ENCODE measurements at regions not wholly inside any gene's neighbourhood (a gene's known extent, or its start where the extent isn't known, plus 50 kb on each side); places are given as distances from the start of the nearest gene placed in this dataset.

DNA sequence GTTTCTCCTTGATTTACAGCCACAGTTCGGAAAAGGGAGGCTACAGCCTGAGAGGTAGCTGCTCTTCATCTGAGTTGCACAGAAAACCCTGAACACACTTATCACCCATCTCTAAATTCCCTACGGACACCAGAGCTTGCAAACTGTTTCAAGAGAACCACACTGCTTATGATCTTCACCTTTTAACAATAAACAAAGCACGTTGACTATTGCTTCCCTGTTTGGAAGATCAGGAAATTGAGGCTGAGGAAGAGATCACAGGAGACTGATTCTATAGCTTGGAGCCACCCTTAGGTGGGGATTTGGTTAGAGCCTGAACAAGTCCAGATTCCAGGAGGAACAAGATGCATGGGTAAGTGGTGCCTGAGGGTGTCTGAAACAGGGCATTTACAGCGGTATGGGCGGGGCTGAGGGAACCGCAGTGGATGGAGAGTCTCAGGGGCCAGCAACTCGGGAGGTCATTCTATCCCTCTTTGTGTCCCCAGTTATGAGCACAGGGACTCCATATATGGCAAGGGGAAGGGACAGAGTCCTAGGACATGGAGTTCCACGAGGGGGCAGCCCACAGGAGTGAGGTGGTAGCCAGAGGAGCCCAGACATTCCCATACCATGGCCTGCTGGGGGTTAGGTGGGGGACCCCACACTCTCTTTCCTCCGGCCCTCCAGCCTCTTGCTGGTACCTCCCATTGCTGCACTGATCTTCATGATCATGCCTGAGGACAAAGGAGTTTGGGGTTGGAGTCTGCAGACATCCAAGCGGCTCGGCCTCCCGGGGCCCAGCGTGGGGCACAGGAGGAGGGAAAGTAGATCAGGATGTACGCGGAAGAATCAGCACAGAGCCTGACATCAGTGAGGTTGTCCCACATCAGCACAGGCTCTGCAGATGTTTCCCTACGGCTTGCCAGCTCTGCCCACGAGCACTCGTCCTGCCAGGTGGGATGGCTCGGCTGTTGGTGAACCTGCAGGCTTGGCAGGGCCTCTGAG is 162.3 kb upstream of the ZNF536 start:
- intact Hi-C loops (cut with micrococcal nuclease), result no loop called here

DNA sequence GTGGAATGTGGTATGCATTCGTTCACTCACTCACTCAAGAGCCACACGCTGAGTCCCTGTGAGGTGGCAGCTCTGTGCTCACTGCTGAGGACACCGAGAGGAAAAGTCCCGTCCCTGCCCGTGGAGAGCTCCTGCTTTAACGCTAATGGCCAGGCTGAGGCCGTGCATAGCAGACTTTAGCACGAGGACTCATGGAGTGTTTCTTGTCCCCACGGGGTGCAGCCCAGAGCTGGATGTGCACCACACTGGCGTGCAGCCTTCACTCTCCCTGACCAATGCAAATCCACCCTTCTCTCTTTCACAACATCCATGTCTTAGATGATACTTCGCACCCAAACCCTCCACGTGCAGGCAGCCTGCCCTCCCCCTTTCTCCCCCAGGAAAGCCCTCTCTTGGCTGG is 159.6 kb upstream of the ZNF536 start:
- intact Hi-C loops (cut with micrococcal nuclease), result no loop called here

DNA sequence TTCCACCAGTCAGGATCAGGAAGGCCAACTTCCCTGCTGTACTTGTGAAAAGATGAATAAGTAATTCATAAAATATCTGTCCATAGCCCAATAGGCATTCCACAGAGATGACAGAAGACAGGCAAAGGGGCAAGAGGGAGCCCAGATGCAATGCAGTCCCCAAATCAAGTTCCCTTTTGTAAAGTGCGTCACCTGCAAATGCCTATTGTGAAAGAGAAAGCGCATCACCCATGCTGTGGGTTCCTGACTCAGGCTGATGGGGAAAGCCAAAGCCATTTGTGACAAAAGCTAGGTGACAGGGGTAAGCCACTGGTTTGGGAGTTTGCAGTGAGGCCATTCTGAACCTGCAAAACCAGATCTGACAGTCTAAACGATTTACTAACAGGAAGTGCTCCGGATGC is 157.5 kb upstream of the ZNF536 start:
- intact Hi-C loops (cut with micrococcal nuclease), result no loop called here

DNA sequence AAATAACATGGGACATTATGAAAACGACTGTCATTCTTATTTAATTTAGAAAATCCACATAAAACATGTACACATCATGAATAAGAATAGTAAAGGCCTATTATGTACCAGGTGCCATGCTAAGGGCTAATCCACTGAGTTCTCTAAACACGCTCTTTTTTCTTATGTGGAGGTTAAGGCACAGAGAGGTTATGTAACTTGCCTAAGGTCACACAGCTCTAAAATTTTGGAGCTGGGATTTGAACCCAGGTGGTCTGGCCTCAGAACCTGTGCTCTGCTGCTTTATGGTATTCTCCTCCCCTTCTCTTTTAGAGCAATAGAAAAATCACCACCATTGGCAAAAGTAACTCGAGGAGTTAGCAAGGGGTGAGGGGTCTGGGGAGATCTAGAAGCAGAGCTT is 156.9 kb upstream of the ZNF536 start:
- intact Hi-C loops (cut with micrococcal nuclease), result no loop called here

DNA sequence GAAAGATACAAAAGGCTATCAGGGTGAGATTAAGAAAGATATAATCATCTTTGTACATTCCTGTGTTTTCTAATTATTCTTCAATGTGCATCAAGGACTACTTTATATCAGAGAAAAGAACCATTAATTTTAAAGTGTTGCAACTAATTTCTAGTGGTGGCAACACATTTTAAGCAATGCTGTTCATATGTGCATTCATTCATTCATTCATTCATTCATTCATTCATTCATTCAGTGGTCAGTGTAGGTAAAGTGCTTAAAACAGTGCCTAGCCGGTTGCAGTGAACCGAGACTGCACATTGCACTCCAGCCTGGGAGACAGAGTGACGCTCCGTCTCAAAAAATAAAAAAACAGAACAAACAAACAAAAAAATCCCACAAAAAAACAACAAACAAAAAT is 155.7 kb upstream of the ZNF536 start:
- intact Hi-C loops (cut with micrococcal nuclease), result no loop called here

DNA sequence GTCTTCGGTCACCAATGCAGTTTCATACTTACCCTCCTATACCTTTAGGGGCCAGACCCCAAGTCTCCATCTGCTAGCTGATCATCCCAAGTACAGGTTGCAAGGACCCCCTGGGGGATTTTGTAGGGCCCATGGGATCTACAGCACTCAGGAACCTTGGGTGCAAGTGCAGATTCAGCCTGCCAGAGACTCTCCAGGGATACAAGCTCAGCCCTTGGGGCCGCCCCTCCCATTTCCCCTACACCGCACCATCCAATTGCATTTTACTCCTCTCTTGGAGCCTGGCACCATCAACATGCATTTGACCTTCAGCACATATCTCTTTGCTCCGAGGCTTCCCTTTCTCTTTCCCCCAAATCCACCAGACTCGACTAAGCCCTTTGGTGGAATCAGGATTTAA is 154.7 kb upstream of the ZNF536 start:
- intact Hi-C loops (cut with micrococcal nuclease), result no loop called here

DNA sequence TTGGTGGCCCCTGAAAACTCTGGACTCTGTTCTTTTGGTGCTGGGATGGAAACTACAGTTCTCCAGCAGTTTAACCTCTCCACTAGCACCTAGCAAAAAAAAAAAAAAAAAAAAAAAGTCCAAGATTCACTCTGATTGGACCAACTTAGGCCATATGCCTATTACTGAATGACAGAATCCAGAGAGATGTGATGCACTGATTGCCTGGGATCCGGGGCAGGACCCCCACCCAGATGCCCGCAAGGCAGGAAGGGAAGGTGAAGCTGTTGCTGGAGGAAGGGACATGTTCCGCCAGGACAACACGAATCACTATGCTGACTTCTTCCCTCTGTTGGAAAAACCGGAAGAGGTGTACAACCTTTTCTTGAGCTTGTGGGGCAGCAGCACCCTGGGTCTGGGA is 152.5 kb upstream of the ZNF536 start:
- intact Hi-C loops (cut with micrococcal nuclease), result no loop called here

DNA sequence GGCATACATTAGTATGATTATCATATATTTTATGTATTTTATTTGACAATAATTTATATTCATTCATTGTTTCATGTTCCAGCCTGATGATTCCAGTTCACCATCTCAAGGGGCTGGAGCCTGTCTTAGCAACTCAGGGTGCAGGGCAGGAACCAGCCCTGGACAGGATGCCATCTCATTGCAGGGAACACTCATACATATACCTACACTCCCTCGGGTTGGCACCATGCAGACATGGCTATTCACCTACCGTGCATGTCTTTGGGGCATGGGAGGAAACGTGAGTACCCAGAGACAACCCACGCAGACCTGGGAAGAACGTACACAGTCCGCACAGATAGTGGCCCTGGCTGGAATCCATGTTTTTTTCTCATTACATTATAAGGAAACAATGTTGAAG is 151.0 kb upstream of the ZNF536 start:
- intact Hi-C loops (cut with micrococcal nuclease), result no loop called here

DNA sequence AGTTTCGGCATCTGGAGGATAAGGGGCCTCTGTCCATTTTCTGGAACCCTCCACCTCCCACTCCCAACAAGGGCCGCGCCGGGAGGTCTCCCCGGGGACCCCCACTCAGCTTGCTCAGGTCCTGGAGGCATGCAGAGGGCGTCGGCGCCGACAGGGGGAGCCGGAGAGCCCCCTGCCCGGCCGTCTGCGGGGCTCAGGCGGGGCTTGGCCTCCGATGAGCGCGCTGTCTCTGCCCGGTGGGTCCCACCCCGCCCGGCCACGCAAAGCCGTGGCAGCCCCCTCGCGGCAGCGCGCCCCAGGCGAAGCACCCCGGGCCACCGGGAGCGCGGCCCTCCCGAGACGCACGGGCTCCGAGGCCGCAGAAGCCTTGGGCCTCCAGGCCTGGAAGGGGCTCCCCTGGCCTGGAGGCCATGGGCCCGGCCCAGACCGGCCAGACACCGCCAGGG is 149.7 kb upstream of the ZNF536 start:
- intact Hi-C loops (cut with micrococcal nuclease), result no loop called here

DNA sequence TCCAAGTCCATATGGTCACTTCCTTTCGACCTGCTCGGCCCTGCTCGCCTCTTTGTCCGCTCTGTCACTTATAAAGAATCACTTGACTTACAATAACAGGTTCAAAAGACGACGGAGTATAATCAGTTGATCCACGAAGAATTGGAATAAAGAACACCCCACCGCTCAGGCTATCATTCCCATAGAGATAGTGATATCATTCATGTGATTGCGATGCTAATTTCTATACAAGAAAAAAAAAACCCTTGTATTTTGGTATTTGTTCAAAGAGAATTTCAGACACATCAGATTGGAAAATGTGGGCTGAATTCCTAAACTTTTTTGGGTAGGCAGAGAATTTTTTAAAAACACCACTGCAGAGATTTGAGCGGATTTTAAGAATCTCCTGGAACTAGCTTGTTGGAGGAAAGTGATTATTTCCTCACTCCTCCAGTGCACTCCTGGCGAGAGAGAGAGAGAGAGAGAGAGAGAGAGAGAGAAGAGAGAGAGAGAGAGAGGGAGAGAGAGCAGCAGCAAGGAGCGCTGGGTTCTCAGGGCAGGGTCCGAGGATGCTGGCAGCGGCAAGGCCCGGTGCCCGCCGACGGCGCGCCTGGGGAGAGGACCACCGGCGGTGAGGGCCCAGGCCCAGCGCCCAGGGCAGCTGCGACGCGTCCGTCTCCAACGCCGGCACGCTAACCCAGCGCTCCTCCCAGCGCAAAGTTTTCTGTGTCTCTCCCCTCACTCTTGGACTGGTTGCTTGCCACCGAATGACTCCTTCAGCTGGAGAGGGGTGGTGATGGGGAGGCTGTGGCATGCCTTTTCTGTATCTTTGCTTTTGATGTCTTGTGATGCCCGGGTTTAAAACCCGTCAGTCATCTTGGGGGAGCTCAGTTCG is 149.0 kb upstream of the ZNF536 start:
- intact Hi-C loops (cut with micrococcal nuclease), result no loop called here

DNA sequence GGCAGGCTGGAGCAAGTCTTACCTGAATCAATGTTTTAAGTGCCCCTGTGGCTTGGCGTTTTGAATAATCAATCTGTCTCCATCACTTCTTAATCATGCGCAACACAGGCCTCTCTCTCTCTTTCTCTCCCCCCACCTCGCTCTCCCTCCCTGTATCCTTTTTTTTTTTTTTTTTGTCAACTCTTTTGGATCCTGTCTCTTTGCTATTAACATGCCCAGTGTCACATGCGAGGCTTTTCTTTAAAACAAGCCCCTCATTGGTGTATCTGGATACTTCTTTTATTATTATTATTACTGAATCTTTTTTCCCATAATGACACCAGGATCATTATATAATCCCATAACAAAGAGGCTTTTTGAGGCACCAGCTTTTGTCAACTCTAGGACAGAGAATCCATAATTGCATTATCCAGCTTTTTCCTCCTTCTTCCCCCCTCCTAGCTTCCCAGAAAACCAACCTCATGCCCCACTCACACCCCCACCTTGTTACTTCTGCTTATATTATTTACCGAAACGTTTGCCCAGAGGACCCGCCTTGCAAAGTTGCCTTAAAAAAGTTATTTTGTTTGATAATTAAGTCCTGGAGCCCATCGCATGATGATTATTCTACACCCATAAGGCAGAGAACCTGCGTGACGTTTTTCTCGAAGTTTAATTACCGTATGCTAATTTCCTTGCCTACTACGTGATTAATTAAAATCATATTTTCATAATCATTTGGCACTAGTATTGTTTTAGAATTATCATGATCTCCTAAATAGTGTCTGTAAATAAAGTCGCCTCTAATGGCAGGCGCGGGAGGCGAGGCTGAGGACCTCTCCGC is 148.1 kb upstream of the ZNF536 start:
- intact Hi-C loops (cut with micrococcal nuclease), result no loop called here

DNA sequence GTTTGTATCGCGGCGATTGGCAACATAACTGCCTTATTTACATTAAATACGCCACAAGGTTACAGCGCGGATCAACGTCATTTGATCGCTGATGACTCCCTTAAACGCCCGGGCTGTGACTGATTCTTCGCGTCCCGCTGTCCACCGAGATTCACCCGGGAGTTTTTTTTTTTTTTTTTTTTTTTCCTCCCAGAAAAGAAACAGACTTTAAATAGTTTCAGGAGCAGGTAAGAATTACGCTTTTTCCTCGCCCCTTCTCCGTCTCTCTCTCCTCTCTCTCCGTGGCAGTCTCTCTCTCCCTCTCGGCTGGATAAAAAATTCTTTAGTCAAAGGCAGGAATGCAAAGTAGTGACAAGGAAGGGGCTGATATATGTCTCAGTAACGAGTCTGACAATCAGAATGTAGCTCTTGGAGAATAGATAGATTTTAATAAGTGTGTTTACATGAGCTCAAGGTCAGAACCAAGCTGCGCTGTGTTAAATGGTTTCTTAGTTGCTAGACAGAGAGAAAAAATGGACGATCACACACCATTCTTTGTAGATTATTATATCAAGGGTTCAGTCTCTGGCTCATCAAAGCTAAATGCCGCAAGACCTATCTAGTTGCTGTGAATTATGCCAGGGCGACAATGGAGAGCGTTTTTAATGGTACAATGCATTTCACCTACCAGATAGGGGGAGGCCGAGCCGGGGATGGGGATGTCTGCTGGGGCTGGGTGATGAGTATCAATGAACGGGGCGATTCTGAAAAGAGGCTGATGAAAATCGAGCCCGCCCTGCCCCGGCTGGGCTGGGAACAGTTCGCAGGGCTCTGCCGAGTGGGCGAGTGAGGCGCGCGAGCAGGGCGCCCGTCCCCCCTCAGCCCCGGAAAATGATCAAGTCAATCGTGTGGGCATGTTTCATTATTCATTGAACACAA is 147.2 kb upstream of the ZNF536 start:
- intact Hi-C loops (cut with micrococcal nuclease), result loop anchor here (5.0 kb wide), 2 partner anchors 427 to 1127 kb away; no protein-coding TSS in a partner anchor

DNA sequence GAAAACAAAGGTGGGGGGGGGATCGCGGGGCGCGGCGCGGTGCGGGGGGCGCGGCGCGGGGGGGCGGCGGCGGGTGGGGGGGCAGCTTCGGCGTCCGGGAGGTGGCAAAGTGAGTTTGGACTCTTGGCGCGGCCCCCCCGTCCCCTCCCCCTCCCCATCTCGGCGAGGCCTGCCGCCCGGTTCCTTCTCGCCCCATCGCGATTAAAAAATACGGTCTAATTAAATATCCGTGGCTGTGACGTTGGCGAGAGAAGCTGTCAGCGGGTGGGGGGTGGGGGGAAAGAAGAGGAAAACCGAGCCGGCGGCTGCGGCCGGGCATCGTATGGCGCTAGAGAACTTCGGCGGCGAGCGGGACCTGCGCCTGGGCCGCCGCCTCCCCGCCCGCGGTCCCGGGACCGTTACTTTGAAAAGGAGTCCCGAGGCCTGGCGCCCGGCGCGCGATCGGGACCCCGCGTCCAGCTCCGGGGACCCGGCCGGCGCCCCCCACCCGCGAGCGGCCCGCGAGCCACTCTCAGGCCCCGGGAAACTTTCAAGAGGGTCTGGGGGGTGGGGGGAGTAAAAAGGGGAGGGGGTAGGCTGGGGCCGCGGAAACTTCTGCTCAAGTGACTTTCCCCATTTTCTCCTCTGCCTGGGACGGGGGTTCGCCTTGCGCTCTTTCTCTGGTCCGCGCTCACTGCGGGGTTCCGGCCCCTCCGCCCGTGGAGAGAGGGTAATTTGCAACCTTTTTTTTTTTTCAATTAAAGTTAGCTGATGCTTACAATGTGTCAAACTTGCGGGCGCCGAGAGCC is 146.3 kb upstream of the ZNF536 start:
- intact Hi-C loops (cut with micrococcal nuclease), result loop anchor here (5.0 kb wide), 2 partner anchors 426 to 1126 kb away; no protein-coding TSS in a partner anchor

DNA sequence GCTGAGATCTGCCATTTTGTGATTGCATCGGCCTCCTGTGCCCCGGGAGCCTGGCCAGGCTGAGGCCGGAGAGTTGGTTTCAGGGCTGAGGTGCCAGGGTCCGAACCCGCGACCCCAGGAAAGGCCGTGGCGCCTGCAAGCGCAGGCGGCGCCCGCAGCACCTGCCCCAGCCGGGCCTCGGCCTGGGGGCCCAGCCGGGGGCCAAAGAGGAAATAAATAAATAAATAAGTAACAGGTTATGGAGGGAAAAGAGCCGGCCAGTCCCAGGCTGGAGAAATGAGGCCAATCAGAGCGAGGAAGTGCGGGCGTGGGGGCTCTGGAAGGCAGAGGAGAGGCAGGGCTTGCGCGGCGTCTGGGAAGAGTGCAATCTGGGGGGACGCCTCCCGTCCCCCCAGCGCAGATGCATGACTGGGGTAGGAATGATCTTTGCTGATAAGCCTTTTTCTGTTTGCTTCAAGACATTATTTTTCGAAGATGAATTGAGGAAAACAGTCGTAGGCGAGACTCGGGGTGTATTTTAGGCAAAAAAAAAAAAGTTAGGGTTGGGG is 145.6 kb upstream of the ZNF536 start:
- intact Hi-C loops (cut with micrococcal nuclease), result loop anchor here (5.0 kb wide), 2 partner anchors 426 to 1126 kb away; no protein-coding TSS in a partner anchor

DNA sequence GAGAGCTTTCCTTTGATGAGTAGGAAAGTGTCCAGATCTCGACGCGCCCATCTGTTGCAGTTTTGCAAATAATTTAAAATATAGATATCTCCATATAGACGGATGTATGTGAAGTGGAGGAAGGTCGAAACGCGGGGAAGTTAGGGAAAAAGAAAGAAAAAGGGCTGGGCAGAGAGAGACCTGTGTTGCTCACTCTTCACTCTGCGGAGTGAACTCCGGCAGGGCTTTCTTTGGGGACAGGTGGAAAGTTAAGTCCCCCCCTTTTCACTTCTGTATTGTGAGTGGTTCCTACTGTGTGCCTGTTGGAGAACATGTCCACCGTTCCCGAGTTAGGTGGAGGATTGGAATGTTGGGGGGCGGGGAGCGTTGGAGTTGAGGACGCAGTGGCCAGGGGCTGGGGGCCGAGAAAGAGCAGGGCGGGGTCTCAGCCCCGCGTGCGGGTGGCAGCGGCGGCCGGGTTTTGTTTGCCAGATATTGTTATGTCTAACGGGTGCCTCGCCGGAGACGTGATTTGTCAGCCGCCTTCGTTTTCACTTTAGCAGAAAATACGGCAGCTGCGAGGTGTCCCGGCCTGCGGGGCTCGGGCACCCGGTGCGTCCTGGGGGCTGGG is 145.1 kb upstream of the ZNF536 start:
- intact Hi-C loops (cut with micrococcal nuclease), result loop anchor here (5.0 kb wide), 2 partner anchors 425 to 1125 kb away; no protein-coding TSS in a partner anchor

DNA sequence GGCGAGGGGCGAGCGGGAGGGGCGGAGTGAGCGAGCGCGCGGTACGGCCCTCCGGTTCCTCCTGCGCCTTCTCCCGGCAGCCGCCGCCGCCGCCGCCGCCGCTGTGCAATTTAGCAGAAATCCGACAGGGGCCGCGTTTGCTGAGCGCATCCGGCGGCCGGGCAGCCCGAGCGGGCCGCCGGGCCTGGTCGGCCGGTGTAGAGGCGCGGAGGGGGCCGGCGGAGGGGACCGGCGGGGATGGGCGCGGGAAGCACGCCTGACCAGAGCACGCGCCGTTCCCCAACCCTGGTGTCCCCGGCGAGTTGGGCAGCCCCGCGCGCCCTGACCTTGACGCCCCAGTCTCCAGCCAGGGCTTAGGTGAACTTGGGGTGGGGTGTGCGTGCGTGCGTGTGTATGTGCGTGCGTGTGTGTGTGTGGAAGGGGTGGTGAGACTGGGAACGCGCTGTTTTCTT is 144.5 kb upstream of the ZNF536 start:
- intact Hi-C loops (cut with micrococcal nuclease), result loop anchor here (2.0 to 5.0 kb wide), 3 partner anchors 425 to 1125 kb away; no protein-coding TSS in a partner anchor

DNA sequence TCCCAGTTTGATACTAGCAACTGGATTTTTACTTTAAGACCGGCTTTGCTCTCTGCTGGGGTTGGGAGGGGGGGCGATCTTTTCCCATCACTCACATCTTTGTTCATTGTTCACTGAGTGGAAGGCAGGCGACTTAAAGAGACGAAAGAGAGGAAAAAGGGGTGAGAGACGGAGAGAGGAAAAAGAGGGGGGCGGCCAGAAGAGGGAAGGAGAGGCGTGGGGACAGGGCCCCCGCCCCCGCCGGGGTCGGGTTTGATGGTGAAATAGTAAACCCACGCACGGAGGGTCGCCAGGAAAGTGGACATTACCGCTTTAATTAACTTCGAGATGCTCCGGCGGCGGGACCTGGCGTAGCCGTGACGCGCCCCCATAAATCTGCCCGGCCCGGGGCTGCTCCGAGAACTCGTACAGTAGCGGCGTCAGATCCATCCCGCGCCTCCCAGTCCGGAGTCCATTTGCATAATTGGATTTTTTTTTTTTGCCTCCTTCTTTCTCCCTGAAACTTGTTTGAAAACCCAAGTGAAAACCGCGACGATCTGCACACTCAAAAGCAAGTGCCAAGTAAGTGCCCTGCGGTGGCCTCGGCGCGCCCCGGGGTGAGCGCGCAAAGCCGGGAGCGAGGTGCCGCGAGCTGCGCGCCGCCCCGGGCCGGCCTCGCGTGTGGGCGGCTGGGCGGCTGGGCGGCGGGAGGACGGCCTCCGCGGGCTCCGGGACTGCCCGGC is 143.9 kb upstream of the ZNF536 start:
- intact Hi-C loops (cut with micrococcal nuclease), result loop anchor here (2.0 to 5.0 kb wide), 3 partner anchors 424 to 1124 kb away; no protein-coding TSS in a partner anchor

Measured in T-helper 2 cell treated with Interferon-gamma antibody and Interleukin-4, amounts not matched to agents 100 ng/mL and 5 ng/mL, for 36 hours (primary cell).